DOHH2 (cell line): ENCODE measurements at regions not wholly inside any gene's neighbourhood (a gene's known extent, or its start where the extent isn't known, plus 50 kb on each side); places are given as distances from the start of the nearest gene placed in this dataset.

ENCODE experiments used
- H3F3A ChIP-seq: fragments of 200-600 bp; sonication (generic), shearing (Covaris generic); 2 replicates; pipeline ENCODE4 v1.6.0; 2016; ENCODE audit warnings: antibody characterized with exemption, mild to moderate bottlenecking; ENCODE audit not compliant: control insufficient read depth, insufficient read depth
- H3K27ac ChIP-seq: fragments of 200-600 bp; sonication (generic); 2 replicates; pipeline ENCODE4 v1.5.1; 2014; ENCODE audit warnings: low read depth, mild to moderate bottlenecking, low read length, moderate library complexity
- H3K27me3 ChIP-seq: fragments of 200-600 bp; sonication (generic); 2 replicates; pipeline ENCODE4 v1.6.1; 2014; ENCODE audit warnings: mild to moderate bottlenecking, low read length, mixed read lengths; ENCODE audit not compliant: control insufficient read depth
- H3K36me3 ChIP-seq: fragments of 200-600 bp; sonication (generic); 2 replicates; pipeline ENCODE4 v1.6.1; 2014; ENCODE audit warnings: mild to moderate bottlenecking, low read length, moderate library complexity, mixed read lengths; ENCODE audit not compliant: control insufficient read depth
- H3K4me1 ChIP-seq: fragments of 200-600 bp; sonication (generic); 2 replicates; pipeline ENCODE4 v1.6.1; 2014; ENCODE audit warnings: mild to moderate bottlenecking, low read length, mixed read lengths; ENCODE audit not compliant: control insufficient read depth
- H3K4me2 ChIP-seq: fragments of 200-600 bp; sonication (generic); 2 replicates; pipeline ENCODE4 v1.6.0; 2014; ENCODE audit warnings: mild to moderate bottlenecking, low read length, moderate library complexity
- H3K4me3 ChIP-seq: fragments of 200-600 bp; sonication (generic); 2 replicates; pipeline ENCODE4 v1.5.1; 2014; ENCODE audit warnings: mild to moderate bottlenecking, low read length, mixed read lengths
- H3K79me2 ChIP-seq: fragments of 200-600 bp; sonication (generic); 2 replicates; pipeline ENCODE4 v1.6.1; 2014; ENCODE audit warnings: mild to moderate bottlenecking, low read length, mixed read lengths; ENCODE audit not compliant: control insufficient read depth
- H3K9me2 ChIP-seq: fragments of 200-600 bp; sonication (generic); replicated peaks from 2 replicates; pipeline ENCODE4 v1.6.1; 2014; ENCODE audit warnings: mild to moderate bottlenecking, low read length, mixed read lengths; ENCODE audit not compliant: control insufficient read depth
- H3K9me3 ChIP-seq: fragments of 200-600 bp; sonication (generic); 2 replicates; pipeline ENCODE4 v1.6.1; 2014; ENCODE audit warnings: antibody characterized with exemption, low read length, mixed read lengths; ENCODE audit not compliant: control insufficient read depth, insufficient read depth
- H4K20me1 ChIP-seq: fragments of 200-600 bp; sonication (generic); 2 replicates; pipeline ENCODE4 v1.6.0; 2014; ENCODE audit warnings: low read depth, mild to moderate bottlenecking, antibody characterized with exemption, low read length, moderate library complexity; ENCODE audit not compliant: control insufficient read depth, insufficient read depth
- EZH2phosphoT487 ChIP-seq: fragments of 200-600 bp; sonication (generic); IDR thresholded peaks from 2 replicates; pipeline ENCODE4 v1.6.1; 2017; ENCODE audit warnings: borderline replicate concordance, mild to moderate bottlenecking, antibody characterized with exemption, low read length, moderate library complexity, mixed read lengths
- TF ChIP-seq, protein P1 (sequence below): fragments of 200-600 bp; sonication (generic); IDR thresholded peaks from one replicate; pipeline ENCODE4 v1.5.1; 2014; ENCODE audit warnings: antibody characterized with exemption, mild to moderate bottlenecking, low read depth, low read length; ENCODE audit not compliant: poor library complexity, severe bottlenecking

DNA sequence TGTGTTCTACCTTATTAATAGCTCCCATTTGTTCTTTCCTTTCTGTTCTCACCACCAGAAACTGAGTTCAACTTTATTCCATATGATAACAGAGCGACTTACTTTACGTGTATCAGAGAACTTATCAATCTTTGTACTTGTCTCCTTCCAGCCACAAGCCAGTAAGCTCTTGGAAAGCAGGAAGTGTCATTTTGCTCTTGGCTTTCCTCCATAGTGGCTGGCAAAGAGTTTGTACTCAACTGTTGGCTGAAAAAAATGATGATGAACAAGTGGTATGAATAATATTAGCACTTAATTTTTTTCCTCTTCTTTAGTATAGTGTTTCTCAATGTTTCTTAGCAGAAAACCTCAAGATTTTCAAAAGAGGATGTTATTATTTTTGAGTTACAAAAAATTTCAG lies 182.4 kb upstream of the TOM1L1 start:
- Histone ChIP-seq H3K9me2 (no peaks in the 10 kb centered on the region), H3K4me3 (no peak overlapping the region), H3K4me1 (no peaks in the 10 kb centered on the region), H3K27me3 (no peaks in the 10 kb centered on the region), H3K36me3 (no peaks in the 10 kb centered on the region), H3K4me2 (no peak overlapping the region), H3K27ac (no peak overlapping the region), H3K79me2 (no peaks in the 10 kb centered on the region), H3K9me3 (no peaks in the 10 kb centered on the region), H4K20me1 (no peaks in the 10 kb centered on the region), H3F3A (no peaks in the 10 kb centered on the region)
- no peak for TF ChIP-seq EZH2phosphoT487
- TF ChIP-seq, protein P1, sequence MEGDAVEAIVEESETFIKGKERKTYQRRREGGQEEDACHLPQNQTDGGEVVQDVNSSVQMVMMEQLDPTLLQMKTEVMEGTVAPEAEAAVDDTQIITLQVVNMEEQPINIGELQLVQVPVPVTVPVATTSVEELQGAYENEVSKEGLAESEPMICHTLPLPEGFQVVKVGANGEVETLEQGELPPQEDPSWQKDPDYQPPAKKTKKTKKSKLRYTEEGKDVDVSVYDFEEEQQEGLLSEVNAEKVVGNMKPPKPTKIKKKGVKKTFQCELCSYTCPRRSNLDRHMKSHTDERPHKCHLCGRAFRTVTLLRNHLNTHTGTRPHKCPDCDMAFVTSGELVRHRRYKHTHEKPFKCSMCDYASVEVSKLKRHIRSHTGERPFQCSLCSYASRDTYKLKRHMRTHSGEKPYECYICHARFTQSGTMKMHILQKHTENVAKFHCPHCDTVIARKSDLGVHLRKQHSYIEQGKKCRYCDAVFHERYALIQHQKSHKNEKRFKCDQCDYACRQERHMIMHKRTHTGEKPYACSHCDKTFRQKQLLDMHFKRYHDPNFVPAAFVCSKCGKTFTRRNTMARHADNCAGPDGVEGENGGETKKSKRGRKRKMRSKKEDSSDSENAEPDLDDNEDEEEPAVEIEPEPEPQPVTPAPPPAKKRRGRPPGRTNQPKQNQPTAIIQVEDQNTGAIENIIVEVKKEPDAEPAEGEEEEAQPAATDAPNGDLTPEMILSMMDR = no peak

DNA sequence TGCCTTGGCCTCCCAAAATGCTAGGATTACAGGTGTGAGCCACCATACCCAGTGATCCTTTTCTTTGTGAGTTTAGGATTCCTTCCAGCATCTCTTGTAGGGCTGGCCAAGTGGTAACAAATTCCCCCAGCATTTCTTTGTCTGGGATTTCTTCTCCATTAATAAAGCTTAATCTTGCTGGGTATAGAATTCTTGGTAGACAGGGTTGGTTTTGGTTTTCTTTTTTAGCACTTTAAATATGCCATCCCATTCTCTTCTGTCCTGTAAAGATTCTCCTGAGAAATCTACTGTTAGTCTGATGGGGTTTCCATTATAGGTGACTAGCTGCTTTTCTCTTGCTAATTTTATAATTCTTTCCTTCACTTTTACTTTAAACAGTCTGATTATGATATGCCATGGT lies 173.0 kb upstream of the TOM1L1 start:
- H3K9me2 ChIP-seq = no peaks in the 10 kb centered on the region; the same call in 1 of the 2 replicates
- H3K9me3 ChIP-seq = no peaks in the 10 kb centered on the region
- no peaks in the 10 kb centered on the region for H3K4me1 ChIP-seq
- no peak overlapping the region for H3K4me3 ChIP-seq
- TF ChIP-seq, protein P1 = no peak
- no peak for TF ChIP-seq EZH2phosphoT487
- no peaks in the 10 kb centered on the region for H3K79me2 ChIP-seq
- no peaks in the 10 kb centered on the region for H3K36me3 ChIP-seq
- H3K4me2 ChIP-seq = no peak overlapping the region
- H3K27me3 ChIP-seq = no peaks in the 10 kb centered on the region
- H3K27ac ChIP-seq = no peak overlapping the region
- H3F3A ChIP-seq = no peaks in the 10 kb centered on the region
- H4K20me1 ChIP-seq = no peaks in the 10 kb centered on the region

DNA sequence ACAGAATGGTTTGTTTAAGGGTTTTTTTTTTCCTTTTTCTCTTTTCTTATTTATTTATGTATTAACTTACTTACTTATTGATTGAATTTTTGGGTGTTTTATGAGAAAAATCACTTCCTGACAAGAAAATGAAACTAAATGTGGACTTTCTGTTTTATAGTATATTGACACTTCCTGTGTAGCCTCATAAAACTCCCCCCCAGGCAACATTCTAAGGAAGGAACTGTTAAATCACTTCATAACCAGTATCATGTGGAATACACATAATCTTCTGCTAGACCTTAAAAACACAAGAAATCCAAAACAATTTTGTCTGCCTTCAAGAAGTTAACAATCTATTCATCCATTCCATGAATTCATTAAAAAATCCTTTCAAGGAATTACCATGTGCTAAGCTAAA lies 164.1 kb upstream of the TOM1L1 start:
- Histone ChIP-seq H4K20me1 (no peaks in the 10 kb centered on the region), H3K36me3 (no peaks in the 10 kb centered on the region)

More for the DNA sequence above, 164.1 kb upstream of the TOM1L1 start:
- Histone ChIP-seq H3K4me3 (no peak overlapping the region), H3K79me2 (no peaks in the 10 kb centered on the region), H3K9me2 (no peaks in the 10 kb centered on the region; the same call in 1 of the 2 replicates), H3F3A (no peaks in the 10 kb centered on the region), H3K9me3 (no peaks in the 10 kb centered on the region), H3K4me2 (no peak overlapping the region), H3K27ac (no peak overlapping the region), H3K4me1 (no peaks in the 10 kb centered on the region), H3K27me3 (no peaks in the 10 kb centered on the region)
- TF ChIP-seq, protein P1 = no peak
- no peak for TF ChIP-seq EZH2phosphoT487
